ENCODE measurements at regions not wholly inside any gene's neighbourhood (a gene's known extent, or its start where the extent isn't known, plus 50 kb on each side); places are given as distances from the start of the nearest gene placed in this dataset.

- no peaks in the 10 kb centered on the region for H3K27me3 ChIP-seq (replicated peaks; ENCODE audit: control insufficient read depth, insufficient read depth, low read length)
- no peaks in the 10 kb centered on the region for H3K36me3 ChIP-seq (ENCODE audit: control insufficient read depth, insufficient read depth, low read length)
- H3K4me3 ChIP-seq (replicated peaks; ENCODE audit: low read depth, low read length), result no peak overlapping the region
- DNase-seq (ENCODE audit: extremely low read depth, insufficient read length), result no peak
- no peak for TF ChIP-seq CTCF (IDR thresholded peaks at IDR 0.05; ENCODE audit: insufficient read depth, low read length, poor library complexity, severe bottlenecking)
These were observed 516.0 kb downstream of the PCDH7 start for GRCh38 chr4:31236020-31236638.

GRCh38 chr4:31236639-31237173, 516.5 kb downstream of the PCDH7 start:
- Histone ChIP-seq H3K27me3 (replicated peaks; ENCODE audit: control insufficient read depth, insufficient read depth, low read length) (no peaks in the 10 kb centered on the region), H3K36me3 (ENCODE audit: control insufficient read depth, insufficient read depth, low read length) (no peaks in the 10 kb centered on the region), H3K4me3 (replicated peaks; ENCODE audit: low read depth, low read length) (no peak overlapping the region)
- no peak for DNase-seq (ENCODE audit: extremely low read depth, insufficient read length)
- no peak for TF ChIP-seq CTCF (IDR thresholded peaks at IDR 0.05; ENCODE audit: insufficient read depth, low read length, poor library complexity, severe bottlenecking)

GRCh38 chr4:31237233-31237632, 517.1 kb downstream of the PCDH7 start:
- TF ChIP-seq CTCF (IDR thresholded peaks at IDR 0.05; ENCODE audit: insufficient read depth, low read length, poor library complexity, severe bottlenecking), result no peak
- no peaks in the 10 kb centered on the region for H3K36me3 ChIP-seq (ENCODE audit: control insufficient read depth, insufficient read depth, low read length)
- H3K27me3 ChIP-seq (replicated peaks; ENCODE audit: control insufficient read depth, insufficient read depth, low read length), result no peaks in the 10 kb centered on the region
- H3K4me3 ChIP-seq (replicated peaks; ENCODE audit: low read depth, low read length), result no peak overlapping the region
- DNase-seq (ENCODE audit: extremely low read depth, insufficient read length), result no peak

GRCh38 chr4:31239886-31240285, 519.7 kb downstream of the PCDH7 start:
- H3K4me3 ChIP-seq (replicated peaks; ENCODE audit: low read depth, low read length), result no peak overlapping the region
- no peaks in the 10 kb centered on the region for H3K36me3 ChIP-seq (ENCODE audit: control insufficient read depth, insufficient read depth, low read length)
- DNase-seq (ENCODE audit: extremely low read depth, insufficient read length), result no peak
- no peaks in the 10 kb centered on the region for H3K27me3 ChIP-seq (replicated peaks; ENCODE audit: control insufficient read depth, insufficient read depth, low read length)
- TF ChIP-seq CTCF (IDR thresholded peaks at IDR 0.05; ENCODE audit: insufficient read depth, low read length, poor library complexity, severe bottlenecking), result no peak

- DNase-seq (ENCODE audit: extremely low read depth, insufficient read length), result no peak
- no peaks in the 10 kb centered on the region for H3K36me3 ChIP-seq (ENCODE audit: control insufficient read depth, insufficient read depth, low read length)
- no peak for TF ChIP-seq CTCF (IDR thresholded peaks at IDR 0.05; ENCODE audit: insufficient read depth, low read length, poor library complexity, severe bottlenecking)
- no peak overlapping the region for H3K4me3 ChIP-seq (replicated peaks; ENCODE audit: low read depth, low read length)
- H3K27me3 ChIP-seq (replicated peaks; ENCODE audit: control insufficient read depth, insufficient read depth, low read length), result no peaks in the 10 kb centered on the region
These were observed 521.4 kb downstream of the PCDH7 start for GRCh38 chr4:31241504-31242106.
